ENCODE measurements at regions not wholly inside any gene's neighbourhood (a gene's known extent, or its start where the extent isn't known, plus 50 kb on each side); places are given as distances from the start of the nearest gene placed in this dataset.
"Not testable (repeated sequence)": the region's sequence is repeated elsewhere in the genome, so short reads cannot be mapped to it uniquely, and the experiment has no call there.

DNA sequence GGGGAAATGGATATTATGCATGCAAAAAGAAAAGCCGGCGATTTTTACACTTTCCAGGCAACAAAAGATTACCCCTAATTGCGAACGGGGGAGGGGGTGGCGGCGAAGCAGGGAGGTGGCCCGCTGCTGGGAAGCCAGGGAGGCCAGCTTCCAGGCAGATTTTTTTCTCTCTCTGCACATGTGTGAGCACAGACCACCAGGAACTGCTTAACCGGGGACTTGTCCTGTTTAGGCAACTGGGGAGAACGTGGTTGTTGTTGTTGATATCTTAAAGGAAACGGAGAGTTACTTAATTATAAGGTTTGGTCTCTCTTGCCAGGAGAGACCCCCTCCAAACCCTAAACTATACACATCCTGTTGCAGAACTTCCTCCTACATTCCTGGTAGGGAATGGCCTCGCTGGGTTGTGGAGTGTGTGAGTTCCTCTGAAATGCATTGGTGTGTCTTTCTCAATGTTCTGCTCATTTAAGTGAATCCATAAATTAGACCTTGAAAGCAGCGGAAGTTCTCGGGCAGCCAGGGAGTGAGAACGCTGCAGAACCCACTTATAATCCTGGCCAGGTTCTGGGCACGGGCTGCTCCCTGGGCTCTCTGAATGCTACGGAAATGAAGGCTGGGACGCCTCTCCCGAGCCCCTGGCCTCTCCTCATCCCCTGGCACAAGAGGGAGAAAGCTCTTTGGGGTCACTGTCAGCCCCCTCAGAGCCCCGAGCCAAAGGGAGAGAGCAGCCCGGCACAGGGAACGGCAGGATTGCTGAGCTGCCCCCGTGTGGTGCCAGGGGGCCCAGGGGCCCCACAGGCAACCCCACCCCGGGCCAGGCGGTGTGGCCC, 250.0 kb downstream of the FOXD2 start:
- ATAC-seq, result no peak

DNA sequence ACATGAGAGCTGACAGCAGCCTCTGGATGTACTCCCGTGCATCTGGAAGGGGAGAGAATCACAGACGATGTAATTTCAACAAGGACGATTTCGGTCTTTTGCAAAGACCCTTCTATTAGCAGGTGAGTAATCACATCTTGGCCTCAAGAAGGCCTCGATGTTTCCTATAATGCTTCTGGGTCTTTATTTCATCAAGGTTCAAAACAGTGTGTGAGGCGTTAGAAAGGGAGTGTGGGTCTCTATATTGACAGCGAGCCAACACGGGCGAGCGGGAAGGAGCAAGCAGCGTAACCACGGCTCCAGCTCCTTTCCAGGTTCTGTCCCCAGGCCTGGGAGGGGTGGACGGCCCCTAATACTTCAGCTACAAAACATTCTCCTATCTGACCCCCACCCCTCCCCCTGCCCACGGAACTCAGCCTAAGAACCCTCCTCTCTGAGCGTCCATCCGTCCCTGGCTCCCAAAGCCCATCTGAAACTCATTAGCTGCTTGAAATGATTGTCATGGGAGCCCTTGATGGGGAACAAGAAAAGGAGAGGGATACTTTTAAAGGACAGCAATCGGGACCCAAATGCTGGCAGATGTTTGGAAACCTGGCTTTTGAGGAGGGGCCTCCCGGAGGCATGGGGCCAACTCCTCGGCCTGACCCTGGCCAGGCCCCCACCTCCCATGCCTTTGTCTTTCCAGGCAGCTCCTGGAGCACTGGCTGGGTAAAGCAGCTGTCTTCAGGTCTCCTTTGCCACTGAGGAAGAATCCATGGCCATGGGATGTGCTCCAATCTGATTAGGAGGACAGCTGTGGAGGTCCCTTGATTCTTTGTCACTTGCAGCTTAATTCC, 250.8 kb downstream of the FOXD2 start:
- no peak for ATAC-seq

DNA sequence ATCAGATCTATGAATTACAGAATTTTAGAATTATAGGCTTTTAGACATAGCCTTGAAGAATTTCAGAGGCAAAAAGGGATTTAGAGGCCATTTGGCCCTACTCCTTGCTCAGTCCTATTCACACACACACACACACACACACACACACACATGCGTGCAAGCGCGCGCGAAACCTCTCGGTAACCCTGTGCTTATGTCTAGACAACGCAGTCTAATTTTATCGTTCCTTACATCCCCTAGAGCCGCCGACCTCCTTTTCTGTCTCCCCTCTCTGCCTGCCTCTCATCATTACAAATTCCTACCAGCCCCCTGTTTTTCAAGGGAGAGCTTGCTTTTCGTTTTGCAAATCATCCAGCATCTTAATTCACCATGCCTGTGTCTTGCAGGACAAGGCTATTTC, 252.1 kb downstream of the FOXD2 start:
- no peak for ATAC-seq

DNA sequence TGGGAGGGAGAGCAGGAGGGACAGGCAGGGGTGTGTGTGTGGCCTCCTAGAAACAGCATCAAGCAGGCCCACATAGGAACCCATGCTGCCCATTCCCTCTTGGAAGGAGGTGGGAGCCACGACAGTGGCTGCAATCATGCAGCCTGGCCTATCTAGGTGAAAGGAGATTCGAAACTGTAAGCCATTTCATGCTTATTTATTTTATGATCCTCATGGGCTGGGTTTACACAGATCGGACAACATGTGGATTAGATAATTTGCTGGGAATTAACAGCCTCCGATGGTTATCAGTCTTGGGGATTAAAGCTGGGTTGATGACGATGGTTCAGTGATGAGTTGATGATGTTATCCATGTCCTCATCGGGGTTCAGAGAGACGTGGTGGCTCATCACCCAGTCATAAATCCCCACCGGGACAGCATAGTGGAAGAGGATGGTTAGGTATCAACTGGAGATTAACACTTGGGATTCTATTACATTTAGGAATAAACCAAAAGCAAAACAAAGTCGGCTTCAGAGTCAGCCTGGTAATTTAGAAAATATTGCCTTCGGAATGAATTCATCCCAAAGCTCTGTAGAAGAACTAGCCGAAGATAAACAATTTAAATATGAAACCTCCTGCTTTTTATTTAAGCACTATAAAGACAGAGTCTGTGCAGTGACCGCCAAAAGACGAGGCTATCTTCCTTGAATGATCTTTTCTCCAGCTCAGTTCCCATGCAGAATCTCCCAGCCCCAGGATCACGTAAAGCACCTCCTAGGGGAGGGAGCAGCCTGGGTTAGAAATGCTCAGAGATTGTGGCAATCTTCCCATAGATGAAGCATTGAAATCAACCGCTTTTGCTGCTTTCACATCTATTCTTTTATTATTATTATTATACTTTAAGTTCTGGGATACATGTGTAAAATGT, 252.8 kb downstream of the FOXD2 start:
- no peak for ATAC-seq

DNA sequence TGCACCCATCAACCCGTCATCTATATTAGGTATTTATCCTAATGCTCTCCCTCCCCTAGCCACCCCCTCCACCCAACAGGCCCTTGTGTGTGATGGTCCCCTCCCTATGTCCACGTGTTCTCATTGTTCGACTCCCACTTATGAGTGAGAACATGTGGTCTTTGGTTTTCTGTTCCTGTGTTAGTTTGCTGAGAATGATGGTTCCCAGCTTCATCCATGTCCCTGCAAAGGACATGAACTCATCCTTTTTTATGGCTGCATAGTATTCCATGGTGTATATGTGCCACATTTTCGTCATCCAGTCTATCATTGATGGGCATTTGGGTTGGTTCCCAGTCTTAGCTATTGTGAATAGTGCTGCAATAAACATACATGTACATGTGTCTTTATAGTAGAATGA, 253.4 kb downstream of the FOXD2 start:
- not testable (repeated sequence) for ATAC-seq

DNA sequence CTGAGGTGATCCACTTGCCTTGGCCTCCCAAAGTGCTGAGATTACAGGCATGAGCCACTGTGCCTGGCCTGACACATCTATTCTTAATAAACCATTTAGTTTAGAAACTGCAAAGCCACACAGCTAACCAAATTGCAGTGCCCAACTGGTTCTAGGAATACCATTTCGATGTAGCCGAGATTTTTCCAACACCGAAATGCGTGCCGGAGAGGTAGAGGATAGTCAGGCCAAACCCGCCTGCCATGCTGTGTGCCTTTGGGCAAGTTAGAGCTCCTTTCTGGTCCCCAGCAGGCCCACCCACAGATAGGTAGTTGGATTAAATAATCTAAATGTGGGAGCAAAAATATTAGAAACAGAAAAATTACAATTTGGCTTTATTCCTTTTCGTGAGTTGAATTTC, 254.4 kb downstream of the FOXD2 start:
- no peak for ATAC-seq

DNA sequence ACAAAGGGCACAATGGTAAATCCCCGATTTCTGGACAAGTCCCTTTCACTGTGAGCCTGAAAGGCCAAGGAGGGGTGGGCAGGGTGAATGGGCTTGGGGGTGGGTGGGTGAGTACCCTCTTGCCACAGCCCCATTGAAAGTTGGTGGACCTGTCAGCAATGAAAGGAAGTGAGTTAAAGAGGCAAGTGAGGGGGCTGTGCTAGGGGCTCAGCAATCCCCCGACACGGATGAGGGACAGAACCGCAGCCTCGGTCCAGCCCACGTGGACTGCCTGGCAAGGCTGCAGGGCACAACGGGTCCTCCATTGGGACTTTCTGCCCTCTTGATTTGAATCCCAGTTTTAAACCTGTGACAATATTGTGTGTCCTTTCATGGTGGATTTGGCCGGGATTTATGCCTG, 255.3 kb downstream of the FOXD2 start:
- no peak for ATAC-seq

DNA sequence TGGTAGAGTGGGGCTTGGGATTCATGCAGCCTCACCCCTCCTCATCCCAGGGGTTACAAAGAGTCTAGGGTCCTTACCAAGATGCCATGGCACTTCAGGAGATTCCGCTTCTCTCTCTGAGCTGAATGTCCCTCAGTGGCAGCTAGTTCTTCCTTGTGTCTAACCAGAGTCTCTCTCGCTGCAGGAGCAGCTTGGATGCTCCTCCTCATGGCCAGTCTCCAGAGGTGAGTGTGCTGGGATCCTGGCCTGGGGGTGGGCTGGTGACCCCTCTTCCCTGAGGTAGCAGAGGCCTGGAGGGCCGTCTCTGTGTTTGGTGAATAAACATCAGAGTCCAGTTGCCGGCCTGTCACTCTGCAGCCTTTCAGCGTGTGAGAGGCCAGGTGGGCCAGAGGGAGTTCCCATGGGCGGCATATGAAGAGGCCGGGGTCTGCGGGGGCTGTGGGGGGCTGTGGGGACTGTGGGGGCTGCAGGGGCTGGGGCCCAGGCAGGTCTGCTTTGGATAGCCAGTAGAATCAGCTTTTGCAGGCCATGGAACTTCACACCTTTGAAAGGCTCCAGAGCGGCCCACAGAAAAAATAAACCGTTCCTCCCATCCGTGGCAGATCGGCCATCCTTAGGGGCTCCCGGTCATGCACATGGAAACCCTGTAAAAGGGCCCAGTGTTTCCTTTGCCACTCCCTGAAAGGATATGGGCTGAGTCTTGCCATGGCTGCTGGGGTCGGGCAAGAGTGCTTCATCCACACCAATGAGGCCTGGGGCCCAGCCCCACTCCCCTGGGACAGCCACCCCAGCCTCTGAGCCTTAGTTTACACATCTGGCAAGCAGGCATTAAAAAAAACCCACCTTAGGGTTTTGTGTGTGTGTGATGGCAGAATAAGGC, 256.4 kb downstream of the FOXD2 start:
- no peak for ATAC-seq

DNA sequence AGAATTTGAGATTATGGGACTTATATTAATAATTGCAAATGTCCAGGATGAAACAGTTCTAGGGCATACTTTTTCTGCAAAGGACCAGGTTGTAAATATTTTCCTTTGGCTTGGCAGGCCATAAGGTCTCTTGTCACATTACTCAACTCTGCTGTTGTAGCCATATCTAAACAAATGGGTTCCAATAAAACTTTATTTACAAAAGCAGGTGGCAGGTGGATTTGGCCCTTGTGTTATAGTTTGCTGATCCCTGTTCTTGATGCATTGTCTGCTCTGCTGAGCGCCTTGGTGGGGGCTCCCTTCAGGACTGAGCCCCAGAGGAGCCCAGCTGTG, 258.5 kb downstream of the FOXD2 start:
- ATAC-seq, result no peak

DNA sequence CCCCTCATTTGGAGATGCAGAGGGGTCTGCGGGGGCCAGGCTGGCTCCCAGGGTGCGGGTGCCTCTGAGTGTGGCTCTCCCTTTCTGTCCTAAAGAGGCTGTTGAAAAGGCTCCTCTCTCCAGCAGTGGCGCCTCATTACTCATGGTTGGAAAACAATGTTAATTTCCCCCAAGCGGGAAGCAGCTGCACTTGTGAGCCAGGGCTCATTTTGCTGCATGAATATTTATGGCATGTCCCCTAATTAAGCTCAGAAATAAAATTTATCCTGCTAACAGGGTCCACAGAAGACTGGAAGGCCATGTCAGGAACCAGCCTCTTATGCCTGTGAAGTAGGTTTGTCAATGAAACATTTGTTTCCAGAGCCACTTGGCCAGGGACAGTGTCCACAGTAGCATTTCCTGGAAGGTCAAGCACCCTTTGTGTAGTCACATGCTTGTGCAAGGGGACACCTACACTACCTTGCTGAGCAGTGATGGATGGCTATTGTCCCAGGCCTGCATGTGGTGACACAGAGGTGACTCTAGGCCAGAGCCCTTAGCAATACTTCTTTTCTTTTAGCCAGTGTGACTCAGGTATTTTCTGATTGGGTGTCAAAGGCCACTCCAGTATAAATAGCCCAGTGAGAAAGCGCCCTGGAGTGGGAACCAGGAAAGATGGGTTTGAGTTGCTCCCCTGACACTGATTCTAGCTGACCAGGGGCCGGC, 259.0 kb downstream of the FOXD2 start:
- peak; percentile 78 for ATAC-seq

DNA sequence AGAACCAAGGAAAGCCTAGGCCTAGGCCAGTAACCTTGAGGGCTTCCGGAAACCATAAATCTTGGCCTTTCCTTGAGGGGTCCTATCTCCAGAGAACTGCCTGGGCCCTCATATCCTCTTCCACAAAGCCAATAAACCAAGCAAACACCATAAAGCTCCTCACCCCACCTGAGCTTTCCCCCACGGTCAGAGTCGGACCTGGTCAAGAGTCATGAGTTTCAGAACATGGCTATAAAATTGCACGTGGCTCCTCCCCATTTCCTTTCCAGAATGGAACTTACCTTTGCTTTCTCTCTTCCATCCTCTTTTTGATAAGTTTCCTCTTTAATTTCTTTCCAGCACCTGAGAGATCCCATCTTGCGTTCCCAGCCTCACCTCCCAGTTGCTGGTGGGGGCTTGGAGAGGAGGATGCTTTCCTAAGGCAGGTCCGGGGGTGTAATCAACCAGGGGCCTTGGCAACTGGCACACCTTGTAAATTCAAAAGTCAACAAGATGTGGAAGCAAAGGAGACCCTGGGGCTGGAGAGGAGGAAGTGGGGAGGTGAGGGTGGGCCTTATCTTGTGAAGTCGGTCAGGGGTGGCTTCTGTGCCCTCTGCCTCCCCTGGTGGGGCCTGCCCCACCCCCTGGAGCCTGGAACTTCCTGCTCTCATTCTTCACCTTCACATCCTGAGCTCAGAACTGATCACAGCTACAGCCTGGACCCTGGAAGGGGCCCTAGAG, 259.9 kb downstream of the FOXD2 start:
- ATAC-seq, result no peak

DNA sequence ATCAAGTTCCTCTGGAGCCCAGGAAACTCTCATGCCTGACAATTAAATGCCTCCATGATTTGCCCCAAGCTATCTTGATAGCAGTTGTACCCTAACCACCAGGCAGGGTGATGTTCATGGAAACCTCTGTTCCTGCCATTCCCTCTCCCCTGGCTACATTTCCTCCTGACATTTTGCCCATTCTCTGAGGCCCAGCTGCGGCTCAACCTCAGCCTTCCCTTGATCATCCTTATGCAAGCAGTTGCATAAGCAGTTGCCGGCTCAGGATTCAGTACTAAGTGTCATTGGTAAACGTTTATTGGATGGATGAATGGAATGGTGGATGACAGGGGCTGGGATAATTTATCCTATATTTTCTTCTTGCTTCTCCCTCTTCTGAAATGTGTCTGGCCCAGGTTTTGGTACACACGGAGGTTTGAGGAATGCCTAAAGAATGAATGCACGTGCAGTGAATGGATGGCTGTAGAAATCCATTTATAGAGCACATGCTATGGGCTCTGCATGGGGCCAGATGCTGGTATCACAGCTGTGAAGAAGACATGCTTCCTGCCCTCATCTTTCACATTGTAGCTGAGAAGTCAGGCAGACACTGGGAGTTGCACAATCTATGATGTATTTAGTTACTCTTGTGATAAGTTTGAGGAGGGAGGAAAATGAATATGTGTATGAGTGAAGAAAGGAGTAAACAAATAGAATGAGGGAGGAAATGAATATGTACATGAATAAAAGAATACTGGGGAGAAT, 261.8 kb downstream of the FOXD2 start:
- no peak for ATAC-seq

DNA sequence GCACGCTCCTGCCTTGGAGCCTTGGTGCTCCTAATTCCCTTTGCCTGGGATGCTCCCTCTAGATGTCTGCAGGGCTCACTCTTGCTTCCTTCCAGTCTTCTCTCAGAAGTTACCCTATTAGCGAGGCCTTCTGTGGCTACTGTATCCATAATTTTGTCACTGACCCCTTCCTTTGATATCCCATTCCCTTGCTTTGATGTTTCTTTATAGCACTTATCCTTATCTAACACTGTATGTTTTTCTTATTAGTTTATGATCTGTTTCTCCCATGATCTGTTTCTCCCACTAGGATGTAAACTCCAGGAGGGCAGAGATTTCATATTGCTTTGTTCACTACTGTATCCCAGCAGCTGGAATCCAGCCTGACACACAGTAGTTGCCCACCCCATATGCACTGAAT, 263.4 kb downstream of the FOXD2 start:
- ATAC-seq, result no peak

DNA sequence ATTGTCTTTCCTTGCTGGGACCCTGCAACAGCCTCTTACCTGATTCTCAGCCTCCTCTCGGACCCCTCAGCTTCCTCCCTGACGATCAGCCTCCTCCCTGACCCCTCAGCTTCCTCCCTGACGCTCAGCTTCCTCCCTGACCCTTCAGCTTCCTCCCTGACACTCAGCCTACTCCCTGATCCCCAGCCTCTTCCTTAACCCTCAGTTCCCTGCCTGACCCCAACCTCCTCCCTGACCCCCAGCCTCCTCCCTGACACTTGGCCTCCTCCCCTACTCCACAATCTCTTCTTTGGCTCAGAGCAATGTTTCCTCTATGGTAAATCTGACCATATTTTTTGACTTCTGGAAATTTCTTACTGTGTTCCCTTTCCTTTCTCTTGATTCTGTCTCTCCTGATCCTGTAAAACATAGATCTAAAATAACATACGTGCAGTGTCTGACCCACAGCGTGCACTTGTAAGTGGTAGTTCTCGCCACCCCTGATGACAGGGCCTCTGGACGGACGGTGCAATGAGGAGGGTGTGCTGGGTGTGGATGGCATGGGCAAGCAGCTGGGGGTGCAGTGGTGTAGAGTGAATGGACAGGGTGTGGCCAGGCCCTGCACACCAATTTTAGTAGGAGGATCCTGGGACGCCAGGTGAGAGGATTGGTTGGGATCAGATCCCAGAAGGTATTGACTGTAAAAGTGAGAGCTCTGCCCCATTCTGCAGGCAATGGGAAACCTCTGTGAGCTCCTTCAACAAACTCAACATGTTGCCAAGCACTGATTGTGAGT, 264.1 kb downstream of the FOXD2 start:
- no peak for ATAC-seq

DNA sequence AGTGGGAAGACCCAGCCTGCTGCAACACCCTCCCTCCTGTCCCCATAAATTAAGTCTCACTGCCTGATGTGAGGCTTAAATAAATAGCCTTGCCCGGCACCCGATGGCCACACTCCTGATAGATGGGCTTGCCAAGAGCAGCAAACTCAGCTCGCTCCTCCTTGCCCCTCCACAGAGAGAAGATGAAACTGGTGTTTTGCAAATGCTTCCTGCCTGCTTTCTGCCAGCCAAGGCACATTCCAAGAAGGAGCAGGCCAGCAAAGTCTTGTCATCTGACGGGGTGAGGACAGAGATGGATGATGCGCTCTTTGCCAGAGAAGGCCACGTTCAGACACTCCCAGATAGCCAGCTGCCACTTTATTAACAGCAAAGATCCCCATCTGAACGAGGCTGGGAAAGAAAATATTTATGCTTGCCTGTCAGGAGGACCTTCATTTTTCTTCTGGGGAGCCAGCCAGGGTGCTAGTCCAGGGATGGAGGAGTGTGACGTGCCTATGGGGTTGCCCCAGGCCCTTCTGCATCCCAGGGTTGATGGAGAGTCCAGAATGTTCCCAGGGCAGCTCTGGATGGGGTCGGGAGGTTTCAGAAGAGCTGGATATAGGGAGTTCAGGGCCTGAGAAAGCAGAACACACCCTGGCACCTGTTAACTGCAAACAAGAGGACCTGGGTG, 265.4 kb downstream of the FOXD2 start:
- no peak for ATAC-seq

DNA sequence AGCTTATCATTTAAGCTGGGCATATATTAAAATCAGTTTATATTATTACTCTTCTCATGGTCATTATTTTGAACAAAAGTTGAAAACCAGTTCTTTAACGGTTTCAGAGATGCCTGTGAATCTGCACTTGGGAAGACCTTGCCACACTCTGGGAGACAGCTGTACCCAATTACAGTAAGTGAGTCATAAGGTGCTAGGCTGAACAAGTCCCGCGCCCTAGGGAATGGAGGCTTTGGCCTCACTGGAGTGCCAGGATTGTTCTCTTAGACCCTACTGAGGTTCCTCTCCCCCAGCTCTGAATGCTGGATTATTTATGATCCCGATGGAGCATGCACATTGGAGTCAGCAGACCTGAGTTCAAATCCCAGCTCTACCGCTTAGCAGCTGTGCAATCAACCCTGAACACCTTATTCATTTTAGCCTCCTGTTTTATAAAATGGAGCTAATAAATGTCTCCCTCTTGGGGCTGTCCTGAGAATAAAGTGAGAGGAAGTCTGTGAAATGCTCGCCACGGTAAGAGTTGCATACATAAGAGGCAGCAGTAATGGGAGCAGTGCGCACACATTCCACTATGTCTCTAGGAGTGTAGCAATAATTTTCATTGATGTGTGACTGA, 266.2 kb downstream of the FOXD2 start:
- ATAC-seq, result peak; percentile 67

DNA sequence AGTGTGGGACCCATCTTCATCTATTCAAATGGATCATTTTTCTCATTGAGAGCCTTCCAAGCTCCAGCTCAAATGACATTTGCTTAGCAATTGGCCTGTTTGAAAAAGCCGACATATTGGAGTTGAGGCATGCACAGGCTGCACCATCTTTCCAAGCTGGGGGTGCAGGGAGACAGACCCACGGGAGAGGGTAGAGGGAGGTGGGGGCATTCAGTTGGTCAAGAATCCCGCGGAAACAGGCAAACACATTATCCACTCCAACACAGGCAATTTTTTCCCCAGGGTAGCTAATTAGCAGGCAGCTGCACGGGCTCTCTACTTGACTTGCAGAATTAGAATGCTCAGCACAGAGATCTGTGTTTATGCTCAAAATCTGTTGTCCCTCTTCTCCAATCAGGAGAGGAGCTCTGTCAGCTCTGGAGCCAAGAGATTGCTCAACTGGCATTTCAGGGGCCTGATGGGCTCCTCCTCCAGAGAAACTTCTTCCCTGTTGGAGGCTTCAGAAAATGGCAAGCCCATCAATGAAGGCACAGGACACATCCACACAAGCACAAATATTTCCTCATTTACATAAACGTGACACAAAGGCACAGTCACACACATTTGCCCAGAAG, 267.8 kb downstream of the FOXD2 start:
- no peak for ATAC-seq

DNA sequence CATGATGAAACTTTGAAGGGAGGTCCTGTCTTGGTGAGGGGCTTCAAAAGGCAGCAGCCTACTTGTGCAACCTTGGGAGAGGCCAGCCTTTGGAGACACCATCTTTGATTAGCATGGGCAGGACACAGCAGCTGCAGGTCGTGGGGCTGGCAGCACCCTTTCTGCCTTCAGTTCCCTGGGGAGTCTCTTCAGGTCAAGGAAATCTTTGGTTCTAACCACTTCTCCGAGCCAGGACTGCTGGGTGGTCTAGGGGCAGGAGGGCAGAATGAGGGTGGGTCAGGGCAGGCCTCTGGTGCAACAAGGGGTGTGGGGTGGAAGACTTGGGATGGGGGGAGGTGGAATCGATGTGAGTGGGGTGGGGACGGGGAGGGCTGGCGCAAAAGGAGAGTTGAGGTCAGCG, 269.7 kb downstream of the FOXD2 start:
- ATAC-seq, result no peak
